NCI-H1694 treated with DMSO at 0.1 percent for 48 hours (cell line): ENCODE measurements at regions not wholly inside any gene's neighbourhood (a gene's known extent, or its start where the extent isn't known, plus 50 kb on each side); places are given as distances from the start of the nearest gene placed in this dataset.

Source experiments
- DNase-seq: peaks from one replicate; lab custom pipeline; 2025; lab: John Stamatoyannopoulos, UW

- DNase-seq = no peak
Observed at GRCh38 chr18:29074147-29074546, 897.2 kb upstream of the CDH2 start.

DNA sequence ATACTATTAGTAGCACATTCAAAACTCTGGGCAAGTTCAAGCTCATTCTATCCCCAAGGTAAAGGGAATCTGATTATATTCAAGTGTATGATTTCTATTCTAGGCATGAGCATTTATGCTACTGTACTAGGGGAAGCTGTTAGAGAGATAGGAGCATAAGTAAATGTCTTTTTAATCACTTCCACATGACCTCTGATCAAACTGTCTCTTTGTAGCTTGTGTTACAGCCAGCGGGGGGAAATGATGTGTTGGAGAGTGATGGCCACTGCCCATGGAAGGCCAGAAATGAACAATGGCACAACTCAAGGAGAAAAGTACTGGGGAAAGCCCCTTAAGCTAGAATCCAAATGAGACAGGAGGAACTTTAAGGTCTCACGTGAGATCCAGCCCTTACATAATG, 894.9 kb upstream of the CDH2 start:
- DNase-seq = no peak

GRCh38 chr18:29063346-29063745, 886.4 kb upstream of the CDH2 start:
- DNase-seq = no peak

DNA sequence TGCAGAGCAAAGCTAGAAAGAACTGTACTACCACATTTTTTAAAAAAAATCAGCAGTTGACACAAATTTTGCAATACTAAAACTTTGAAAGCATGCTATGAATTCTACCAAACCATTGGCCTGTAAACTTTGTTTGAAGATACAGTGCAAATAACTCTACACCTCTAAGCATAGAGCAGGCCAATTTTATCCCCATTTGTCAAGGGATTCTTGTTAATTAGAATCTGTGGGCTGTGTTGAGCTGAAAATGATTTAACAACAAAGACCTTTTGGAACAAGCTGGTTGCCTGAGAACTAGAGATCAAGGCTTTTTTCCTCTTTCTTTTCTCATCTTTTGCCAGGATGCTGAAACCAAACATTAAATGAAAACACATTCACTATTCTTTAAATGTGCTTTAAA, 886.0 kb upstream of the CDH2 start:
- DNase-seq = no peak

GRCh38 chr18:29060349-29060748, 883.4 kb upstream of the CDH2 start:
- DNase-seq = no peak

DNA sequence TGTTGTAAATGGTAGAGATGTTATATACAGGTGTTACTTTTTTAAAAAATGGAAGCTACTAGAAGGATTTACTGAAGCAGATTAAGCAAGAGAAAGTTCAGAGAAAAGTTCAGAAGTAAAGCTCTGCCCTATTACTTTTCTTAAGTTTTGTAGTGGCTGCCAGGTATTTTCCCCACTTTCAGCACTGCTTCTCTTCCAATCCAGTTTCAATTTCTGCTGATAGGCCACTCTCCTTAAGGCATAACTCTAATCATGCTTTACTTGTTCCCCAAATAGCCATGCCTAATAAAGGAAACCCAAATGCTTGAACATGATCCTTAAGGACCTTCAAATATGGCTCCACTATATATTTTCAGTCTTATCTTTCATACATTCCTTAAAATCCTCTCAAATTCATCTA, 880.8 kb upstream of the CDH2 start:
- DNase-seq = no peak

DNA sequence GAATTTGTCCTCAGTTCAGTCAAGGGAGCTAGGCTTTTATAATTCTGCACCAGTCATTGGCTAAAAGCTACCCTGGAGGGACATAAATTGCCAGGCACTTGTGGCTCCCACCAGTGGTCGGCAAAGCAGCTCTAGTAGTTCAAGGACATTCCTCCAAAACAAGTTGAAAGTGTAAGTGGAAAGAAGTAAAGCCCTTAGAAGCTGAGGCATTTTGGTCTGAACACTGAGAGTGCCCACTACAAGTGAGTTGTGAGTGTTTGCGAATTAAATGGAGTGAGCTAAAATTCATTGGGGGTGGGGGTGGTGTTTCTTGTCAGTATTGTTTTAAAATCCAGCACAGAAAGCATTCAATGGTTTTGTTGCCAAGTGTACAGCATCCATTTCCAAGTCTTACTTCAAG, 879.9 kb upstream of the CDH2 start:
- DNase-seq = no peak

- no peak for DNase-seq
Observed at GRCh38 chr18:29041976-29042375, 865.0 kb upstream of the CDH2 start.

- no peak for DNase-seq
Observed at GRCh38 chr18:29034113-29034856, 857.4 kb upstream of the CDH2 start.

DNA sequence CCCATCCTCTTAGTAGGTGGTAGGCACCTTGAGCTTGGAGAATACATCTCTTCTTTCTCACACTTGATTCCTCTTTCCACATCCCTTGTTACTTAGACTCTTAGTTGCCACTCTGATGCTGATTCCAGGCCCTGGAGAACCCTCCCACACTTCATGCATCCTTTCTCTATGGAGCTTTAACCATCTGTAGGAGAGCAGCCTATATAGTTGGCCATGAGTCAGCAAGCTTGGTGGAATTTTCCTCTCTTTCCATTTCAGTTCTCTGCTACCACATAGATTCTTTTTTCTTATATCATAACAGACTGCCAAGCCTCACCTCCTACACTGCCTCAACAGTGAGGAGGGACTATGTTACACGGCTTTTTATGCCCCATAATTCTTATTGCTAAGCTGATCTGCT, 851.6 kb upstream of the CDH2 start:
- DNase-seq = no peak

DNA sequence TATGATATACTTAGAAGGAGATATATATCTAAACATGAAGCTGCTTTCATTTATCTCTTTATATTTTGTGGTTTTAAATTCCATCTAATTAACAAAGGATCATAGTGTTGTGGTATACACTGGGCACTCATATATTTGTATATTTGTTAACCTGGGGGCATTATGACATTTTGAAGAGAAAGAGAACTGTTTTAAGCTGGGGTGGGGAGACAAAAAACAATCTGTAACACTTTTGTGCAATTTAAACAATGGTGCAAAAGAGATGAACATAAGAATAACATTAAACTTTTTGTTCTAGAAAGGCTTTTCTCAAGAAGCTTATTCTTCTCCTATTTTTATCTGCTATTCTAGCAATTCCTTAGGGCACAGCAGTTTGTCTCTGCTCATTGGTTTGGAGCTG, 842.0 kb upstream of the CDH2 start:
- no peak for DNase-seq

GRCh38 chr18:29012883-29013465, 836.0 kb upstream of the CDH2 start:
- DNase-seq = no peak

GRCh38 chr18:29012364-29012763, 835.4 kb upstream of the CDH2 start:
- DNase-seq = no peak

DNA sequence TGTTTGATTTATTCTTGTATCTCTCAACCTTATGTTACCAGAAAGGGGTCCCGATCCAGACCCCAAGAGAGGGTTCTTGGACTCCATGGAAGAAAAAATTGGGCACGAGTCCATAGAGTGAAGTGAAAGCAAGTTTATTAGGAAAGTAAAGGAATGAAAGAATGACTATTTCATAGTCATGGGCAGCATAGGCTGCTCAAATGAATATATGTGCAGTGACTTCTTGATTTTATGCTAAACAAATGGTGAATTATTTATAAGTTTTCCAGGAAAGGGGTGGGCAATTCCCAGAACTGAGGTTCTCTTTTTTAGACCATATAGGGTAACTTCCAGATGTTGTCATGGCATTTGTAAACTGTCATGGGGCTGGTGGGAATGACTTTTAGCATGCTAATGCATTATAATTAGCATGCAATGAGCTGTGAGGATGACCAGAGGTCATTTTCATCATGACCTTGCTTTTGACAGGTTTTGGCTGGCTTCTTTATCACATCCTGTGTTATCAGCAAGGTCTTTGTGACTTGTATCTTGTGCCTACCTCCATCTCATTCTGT, 832.4 kb upstream of the CDH2 start:
- no peak for DNase-seq

DNA sequence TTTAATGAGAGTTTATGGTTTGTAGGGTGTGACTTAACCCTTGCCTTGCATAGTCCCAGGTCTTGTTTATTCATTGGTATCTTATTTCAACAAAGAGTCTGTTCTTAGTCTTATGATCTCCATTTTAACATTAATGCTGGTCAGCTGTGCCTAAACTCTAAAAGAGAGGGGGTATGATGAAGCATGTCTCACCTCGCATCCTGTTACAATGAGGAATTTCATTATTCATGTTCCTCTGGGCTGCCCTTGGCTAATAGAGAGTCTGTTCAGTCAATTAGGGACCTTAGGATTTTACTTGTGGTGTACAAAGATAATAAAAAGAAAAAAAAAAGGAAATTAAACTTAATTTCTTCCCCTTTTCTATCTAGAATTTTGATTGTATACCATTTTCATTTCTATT, 831.9 kb upstream of the CDH2 start:
- DNase-seq = no peak

- DNase-seq = no peak
Observed at GRCh38 chr18:29007986-29008654, 831.2 kb upstream of the CDH2 start.

DNA sequence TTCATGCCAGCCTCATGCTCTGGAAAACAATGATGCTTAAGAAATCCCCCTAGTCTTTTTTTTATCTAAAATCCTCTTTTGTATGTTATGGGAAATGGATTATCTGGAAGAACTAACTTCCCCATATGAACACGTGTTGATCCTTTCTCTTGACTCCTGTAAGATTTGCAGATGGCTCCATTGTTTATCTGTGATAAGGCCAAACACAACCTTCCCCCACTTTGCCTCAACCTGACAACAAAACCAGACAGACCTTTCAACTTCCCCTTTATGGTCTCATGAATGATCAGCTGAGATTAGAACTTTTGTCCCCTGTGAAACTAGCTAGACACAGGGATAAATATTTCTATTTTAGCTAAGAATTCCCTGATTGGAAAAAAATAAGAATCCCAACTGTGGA, 828.0 kb upstream of the CDH2 start:
- no peak for DNase-seq

- DNase-seq = no peak
Observed at GRCh38 chr18:29003194-29003593, 826.3 kb upstream of the CDH2 start.

- DNase-seq = no peak
Observed at GRCh38 chr18:29002747-29003146, 825.8 kb upstream of the CDH2 start.

DNA sequence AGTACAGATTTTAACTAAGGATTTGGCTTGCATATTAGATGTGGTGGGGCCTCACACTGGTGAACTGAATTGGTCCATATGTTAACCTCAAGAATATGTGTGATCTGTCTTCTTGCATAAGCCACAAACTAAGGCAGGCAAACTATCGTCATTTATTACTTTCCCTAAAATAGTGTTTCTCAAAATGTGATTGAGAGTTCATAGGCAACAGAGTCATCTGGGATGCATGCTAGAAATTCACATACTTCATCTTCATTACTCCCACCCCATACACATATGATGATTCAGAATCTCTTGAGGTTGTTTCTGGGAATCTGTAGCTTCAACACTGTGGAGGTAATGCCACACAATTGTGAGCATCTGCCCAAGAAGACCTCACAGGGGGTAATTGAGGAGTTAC, 822.8 kb upstream of the CDH2 start:
- DNase-seq = no peak

GRCh38 chr18:28995319-28995718, 818.4 kb upstream of the CDH2 start:
- DNase-seq = no peak

- DNase-seq = no peak
Observed at GRCh38 chr18:28984731-28985130, 807.8 kb upstream of the CDH2 start.

DNA sequence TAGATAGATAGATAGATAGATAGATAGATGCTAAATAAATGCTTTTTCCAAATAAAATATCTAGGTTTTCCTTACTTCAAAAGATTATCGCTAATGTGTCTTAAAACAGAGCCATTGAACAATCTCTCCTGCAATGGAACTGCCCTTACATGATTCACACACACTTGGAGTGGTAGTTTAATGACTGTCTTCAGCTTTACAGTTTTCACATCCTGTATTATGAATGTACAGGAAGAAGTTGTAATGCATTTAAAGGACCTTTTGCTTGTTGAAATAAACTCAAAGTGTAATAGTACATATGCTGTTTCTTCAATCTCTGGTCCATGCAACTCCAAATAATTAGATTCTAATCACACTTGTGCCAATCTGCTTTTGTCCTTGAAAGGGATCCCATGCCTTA, 797.6 kb upstream of the CDH2 start:
- no peak for DNase-seq
